ENCODE measurements at regions not wholly inside any gene's neighbourhood (a gene's known extent, or its start where the extent isn't known, plus 50 kb on each side); places are given as distances from the start of the nearest gene placed in this dataset.

- TF ChIP-seq CTCF (IDR thresholded peaks at IDR 0.05; ENCODE audit: poor library complexity), result no peak
- TF ChIP-seq EZH2 (IDR thresholded peaks at IDR 0.05; ENCODE audit: borderline replicate concordance), result no peak
- TF ChIP-seq EZH2phosphoT487 (IDR thresholded peaks at IDR 0.05; ENCODE audit: low read depth, severe bottlenecking, unreplicated experiment), result no peak
Measured at GRCh38 chr7:96819111-96819700, 109.6 kb upstream of the SEM1 start.

Data from hepatocyte (in vitro differentiated cells).